ENCODE measurements at regions not wholly inside any gene's neighbourhood (a gene's known extent, or its start where the extent isn't known, plus 50 kb on each side); places are given as distances from the start of the nearest gene placed in this dataset.

GRCh38 chr18:11388755-11389680 lies 220.4 kb upstream of the SLC35G4 start:
- Histone ChIP-seq H3K27me3 (ENCODE audit: low read depth, low read length) (no peaks in the 10 kb centered on the region; the same call in none of the 2 replicates), H3K4me2 (ENCODE audit: low read length) (no peak overlapping the region), H3K36me3 (replicated peaks; ENCODE audit: low read depth, low read length) (no peaks in the 10 kb centered on the region), H3K27ac (ENCODE audit: low read length) (no peak overlapping the region), H3K4me3 (ENCODE audit: low read length) (no peak overlapping the region), H3K79me2 (ENCODE audit: low read length) (no peaks in the 10 kb centered on the region), H3K4me1 (ENCODE audit: low read length) (no peaks in the 10 kb centered on the region), H3K9ac (ENCODE audit: low read length) (no peak overlapping the region), H2AFZ (ENCODE audit: low read depth, low read length) (no peak overlapping the region), H3K9me3 (ENCODE audit: insufficient read depth, low read length) (no peaks in the 10 kb centered on the region), H4K20me1 (ENCODE audit: insufficient read depth, low read length) (no peaks in the 10 kb centered on the region)
- TF ChIP-seq CTCF (IDR thresholded peaks at IDR 0.05; ENCODE audit: low read depth, low read length) (no peak), EZH2phosphoT487 (IDR thresholded peaks at IDR 0.05; ENCODE audit: low read depth) (no peak)

GRCh38 chr18:11387880-11388279 lies 221.5 kb upstream of the SLC35G4 start:
- no peak overlapping the region for H3K4me3 ChIP-seq (ENCODE audit: low read length)
- no peaks in the 10 kb centered on the region; the same call in none of the 2 replicates for H3K27me3 ChIP-seq (ENCODE audit: low read depth, low read length)
- no peak overlapping the region for H2AFZ ChIP-seq (ENCODE audit: low read depth, low read length)
- no peak overlapping the region for H3K9ac ChIP-seq (ENCODE audit: low read length)
- H3K27ac ChIP-seq (ENCODE audit: low read length) = no peak overlapping the region
- no peaks in the 10 kb centered on the region for H4K20me1 ChIP-seq (ENCODE audit: insufficient read depth, low read length)
- no peaks in the 10 kb centered on the region for H3K79me2 ChIP-seq (ENCODE audit: low read length)
- no peak overlapping the region for H3K4me2 ChIP-seq (ENCODE audit: low read length)
- no peaks in the 10 kb centered on the region for H3K36me3 ChIP-seq (replicated peaks; ENCODE audit: low read depth, low read length)
- H3K9me3 ChIP-seq (ENCODE audit: insufficient read depth, low read length) = no peaks in the 10 kb centered on the region
- no peak for TF ChIP-seq EZH2phosphoT487 (IDR thresholded peaks at IDR 0.05; ENCODE audit: low read depth)
- TF ChIP-seq CTCF (IDR thresholded peaks at IDR 0.05; ENCODE audit: low read depth, low read length) = no peak; the same call in 1 of the 2 replicates
- H3K4me1 ChIP-seq (ENCODE audit: low read length) = no peaks in the 10 kb centered on the region

- Histone ChIP-seq H3K27me3 (ENCODE audit: low read depth, low read length) (no peaks in the 10 kb centered on the region), H2AFZ (ENCODE audit: low read depth, low read length) (no peak overlapping the region), H3K4me1 (ENCODE audit: low read length) (no peaks in the 10 kb centered on the region), H3K4me2 (ENCODE audit: low read length) (no peak overlapping the region), H4K20me1 (ENCODE audit: insufficient read depth, low read length) (no peaks in the 10 kb centered on the region), H3K36me3 (replicated peaks; ENCODE audit: low read depth, low read length) (no peaks in the 10 kb centered on the region), H3K9ac (ENCODE audit: low read length) (no peak overlapping the region), H3K79me2 (ENCODE audit: low read length) (no peaks in the 10 kb centered on the region), H3K9me3 (ENCODE audit: insufficient read depth, low read length) (no peaks in the 10 kb centered on the region), H3K4me3 (ENCODE audit: low read length) (no peak overlapping the region), H3K27ac (ENCODE audit: low read length) (no peak overlapping the region)
- TF ChIP-seq CTCF (IDR thresholded peaks at IDR 0.05; ENCODE audit: low read depth, low read length) = no peak
- TF ChIP-seq EZH2phosphoT487 (IDR thresholded peaks at IDR 0.05; ENCODE audit: low read depth) = no peak
These were observed 226.0 kb upstream of the SLC35G4 start for GRCh38 chr18:11383381-11383780.

GRCh38 chr18:11380968-11381367 lies 228.4 kb upstream of the SLC35G4 start:
- H3K4me3 ChIP-seq (ENCODE audit: low read length) = no peak overlapping the region
- no peak overlapping the region for H3K4me2 ChIP-seq (ENCODE audit: low read length)
- TF ChIP-seq EZH2phosphoT487 (IDR thresholded peaks at IDR 0.05; ENCODE audit: low read depth) (no peak), CTCF (IDR thresholded peaks at IDR 0.05; ENCODE audit: low read depth, low read length) (no peak)
- H3K4me1 ChIP-seq (ENCODE audit: low read length) = no peaks in the 10 kb centered on the region
- no peaks in the 10 kb centered on the region for H3K79me2 ChIP-seq (ENCODE audit: low read length)
- H3K27ac ChIP-seq (ENCODE audit: low read length) = no peak overlapping the region
- no peaks in the 10 kb centered on the region for H3K36me3 ChIP-seq (replicated peaks; ENCODE audit: low read depth, low read length)
- H4K20me1 ChIP-seq (ENCODE audit: insufficient read depth, low read length) = no peaks in the 10 kb centered on the region
- H2AFZ ChIP-seq (ENCODE audit: low read depth, low read length) = no peak overlapping the region
- H3K9ac ChIP-seq (ENCODE audit: low read length) = no peak overlapping the region
- no peaks in the 10 kb centered on the region for H3K27me3 ChIP-seq (ENCODE audit: low read depth, low read length)
- no peaks in the 10 kb centered on the region for H3K9me3 ChIP-seq (ENCODE audit: insufficient read depth, low read length)

Measured in OCI-LY3 (cell line).